ENCODE measurements at regions not wholly inside any gene's neighbourhood (a gene's known extent, or its start where the extent isn't known, plus 50 kb on each side); places are given as distances from the start of the nearest gene placed in this dataset.

DNA sequence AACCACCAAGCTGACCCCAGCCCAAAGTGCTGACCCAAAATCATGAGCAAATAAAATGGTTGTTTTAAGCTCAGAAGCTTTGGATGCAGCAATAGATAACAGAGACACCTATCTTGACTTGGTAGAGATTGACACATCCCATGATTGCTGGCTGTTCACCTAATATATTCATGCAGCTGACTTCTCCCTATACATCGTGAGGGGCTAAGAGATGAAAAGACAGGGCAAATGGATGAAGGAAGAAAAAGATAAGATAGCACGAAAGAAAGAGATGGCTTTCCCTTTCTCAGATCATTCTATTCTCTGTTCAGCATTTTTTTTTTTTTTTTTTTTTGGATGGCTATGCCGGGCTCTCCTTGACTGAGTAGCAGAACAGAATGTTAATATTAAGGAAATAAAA, 141.5 kb upstream of the ADAMTS9 start:
- intact Hi-C loops (cut with DNase I; ENCODE audit: low total_unique reads): no loop called here
- TF ChIP-seq EP300 (IDR thresholded peaks at IDR 0.05; ENCODE audit: low read depth): no peak
- TF ChIP-seq, protein P1, sequence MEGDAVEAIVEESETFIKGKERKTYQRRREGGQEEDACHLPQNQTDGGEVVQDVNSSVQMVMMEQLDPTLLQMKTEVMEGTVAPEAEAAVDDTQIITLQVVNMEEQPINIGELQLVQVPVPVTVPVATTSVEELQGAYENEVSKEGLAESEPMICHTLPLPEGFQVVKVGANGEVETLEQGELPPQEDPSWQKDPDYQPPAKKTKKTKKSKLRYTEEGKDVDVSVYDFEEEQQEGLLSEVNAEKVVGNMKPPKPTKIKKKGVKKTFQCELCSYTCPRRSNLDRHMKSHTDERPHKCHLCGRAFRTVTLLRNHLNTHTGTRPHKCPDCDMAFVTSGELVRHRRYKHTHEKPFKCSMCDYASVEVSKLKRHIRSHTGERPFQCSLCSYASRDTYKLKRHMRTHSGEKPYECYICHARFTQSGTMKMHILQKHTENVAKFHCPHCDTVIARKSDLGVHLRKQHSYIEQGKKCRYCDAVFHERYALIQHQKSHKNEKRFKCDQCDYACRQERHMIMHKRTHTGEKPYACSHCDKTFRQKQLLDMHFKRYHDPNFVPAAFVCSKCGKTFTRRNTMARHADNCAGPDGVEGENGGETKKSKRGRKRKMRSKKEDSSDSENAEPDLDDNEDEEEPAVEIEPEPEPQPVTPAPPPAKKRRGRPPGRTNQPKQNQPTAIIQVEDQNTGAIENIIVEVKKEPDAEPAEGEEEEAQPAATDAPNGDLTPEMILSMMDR (IDR thresholded peaks at IDR 0.05): no peak
- no peak for TF ChIP-seq POLR2AphosphoS5 (IDR thresholded peaks at IDR 0.05)
- TF ChIP-seq POLR2A (IDR thresholded peaks at IDR 0.05): no peak
- 61 to 81% methylated on average over 3 of the region's 3 CpGs for WGBS, 2 donors (ENCODE audit: low coverage in 1 of 2)
- Histone ChIP-seq H3K36me3 (no peaks in the 10 kb centered on the region), H3K27me3 (no peaks in the 10 kb centered on the region), H3K27ac (no peak overlapping the region), H3K9me3 (no peaks in the 10 kb centered on the region), H3K4me1 (peaks cover 0 to 13% (median 4%) of the 10 kb centered on the region in 4 donors), H3K4me3 (no peak overlapping the region)
- in situ Hi-C loops (cut with MboI; ENCODE audit: low pct_ligation_motif_present in 1 of 4, low pct_unique_long_range_greater_than_20kb in 1 of 4, low sequenced_read_pairs in 3 of 4): no loop called here
- DNase-seq: no peak

DNA sequence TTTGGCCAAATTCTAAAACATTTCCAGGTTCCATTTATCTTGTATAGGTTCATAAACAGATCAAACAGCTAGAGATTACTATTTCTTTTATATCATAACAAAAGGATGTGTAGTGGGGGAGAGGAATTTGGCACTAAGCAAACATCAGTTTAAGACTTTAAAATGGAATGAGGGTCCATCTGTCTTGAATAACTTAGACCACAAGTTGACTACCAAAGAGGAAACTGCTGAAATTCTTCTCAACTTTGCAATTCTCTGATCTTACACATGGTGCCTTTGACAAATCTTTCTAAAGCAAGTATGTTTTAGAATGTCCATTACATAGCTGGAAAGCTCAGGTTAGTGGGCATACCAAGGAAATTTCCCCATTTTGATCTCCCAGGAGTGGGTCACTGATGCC, 140.5 kb upstream of the ADAMTS9 start:
- Histone ChIP-seq H3K9me3 (no peaks in the 10 kb centered on the region), H3K4me1 (peaks cover 0 to 16% (median 4%) of the 10 kb centered on the region in 4 donors), H3K4me3 (no peak overlapping the region), H3K27ac (no peak overlapping the region), H3K27me3 (no peaks in the 10 kb centered on the region), H3K36me3 (no peaks in the 10 kb centered on the region)
- in situ Hi-C loops (cut with MboI; ENCODE audit: low pct_ligation_motif_present in 1 of 4, low pct_unique_long_range_greater_than_20kb in 1 of 4, low sequenced_read_pairs in 3 of 4) (no loop called here), intact Hi-C loops (cut with DNase I; ENCODE audit: low total_unique reads) (no loop called here)
- no peak for DNase-seq
- no peak for TF ChIP-seq POLR2AphosphoS5 (IDR thresholded peaks at IDR 0.05)
- no peak for TF ChIP-seq EP300 (IDR thresholded peaks at IDR 0.05; ENCODE audit: low read depth)
- no peak for TF ChIP-seq POLR2A (IDR thresholded peaks at IDR 0.05)
- TF ChIP-seq, protein P1 (IDR thresholded peaks at IDR 0.05): no peak

DNA sequence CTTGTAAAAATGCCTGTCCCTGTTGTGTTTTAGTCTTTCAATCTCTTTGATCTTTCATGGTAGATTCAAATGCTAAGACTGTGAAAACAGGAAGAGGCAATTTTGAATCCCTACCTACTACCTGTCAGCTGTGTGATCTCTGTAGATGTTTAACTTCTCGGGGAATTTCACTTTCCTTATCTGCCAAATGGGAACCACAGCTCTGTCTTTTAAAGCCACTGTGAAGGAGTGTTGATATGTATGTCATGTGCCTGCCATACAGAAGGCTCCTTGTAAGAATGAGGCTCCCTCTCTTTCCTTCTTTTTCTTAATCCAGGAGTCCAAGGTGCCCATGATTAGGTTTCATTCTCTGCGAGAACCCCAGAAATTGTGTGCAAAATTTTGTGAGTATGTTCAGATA, 139.6 kb upstream of the ADAMTS9 start:
- Histone ChIP-seq H3K4me1 (peaks cover 0 to 16% (median 4%) of the 10 kb centered on the region in 4 donors), H3K27ac (no peak overlapping the region), H3K4me3 (no peak overlapping the region), H3K9me3 (no peaks in the 10 kb centered on the region), H3K27me3 (no peaks in the 10 kb centered on the region), H3K36me3 (no peaks in the 10 kb centered on the region)
- no peak for DNase-seq
- WGBS, 2 donors (ENCODE audit: low coverage in 1 of 2): 68 to 73% methylated on average over 2 of the region's 2 CpGs
- TF ChIP-seq, protein P1 (IDR thresholded peaks at IDR 0.05): no peak
- TF ChIP-seq EP300 (IDR thresholded peaks at IDR 0.05; ENCODE audit: low read depth) (no peak), POLR2A (IDR thresholded peaks at IDR 0.05) (no peak), POLR2AphosphoS5 (IDR thresholded peaks at IDR 0.05) (no peak)
- intact Hi-C loops (cut with DNase I; ENCODE audit: low total_unique reads) (no loop called here), in situ Hi-C loops (cut with MboI; ENCODE audit: low pct_ligation_motif_present in 1 of 4, low pct_unique_long_range_greater_than_20kb in 1 of 4, low sequenced_read_pairs in 3 of 4) (no loop called here)

DNA sequence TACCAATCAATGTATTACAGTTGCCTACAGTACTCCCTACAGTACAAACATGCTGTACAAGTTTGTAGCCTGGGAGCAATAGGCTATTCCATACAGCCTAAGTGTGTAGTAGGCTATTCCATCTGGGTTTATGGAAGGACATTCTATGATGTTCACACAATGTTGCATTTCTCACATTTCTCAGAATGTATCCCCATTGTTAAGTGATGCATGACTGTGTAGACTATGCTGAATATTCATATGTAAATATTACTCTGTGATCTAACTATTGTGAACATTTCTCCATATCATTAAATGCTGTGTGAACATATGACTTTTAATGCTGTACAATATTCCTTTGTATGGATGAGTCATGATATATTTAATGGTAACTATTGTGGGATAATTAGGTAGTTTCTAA, 139.2 kb upstream of the ADAMTS9 start:
- in situ Hi-C loops (cut with MboI; ENCODE audit: low pct_ligation_motif_present in 1 of 4, low pct_unique_long_range_greater_than_20kb in 1 of 4, low sequenced_read_pairs in 3 of 4): no loop called here
- TF ChIP-seq POLR2A (IDR thresholded peaks at IDR 0.05) (no peak), POLR2AphosphoS5 (IDR thresholded peaks at IDR 0.05) (no peak), EP300 (IDR thresholded peaks at IDR 0.05; ENCODE audit: low read depth) (no peak)
- TF ChIP-seq, protein P1 (IDR thresholded peaks at IDR 0.05): no peak
- no peak overlapping the region for H3K4me3 ChIP-seq
- H3K27me3 ChIP-seq: no peaks in the 10 kb centered on the region
- intact Hi-C loops (cut with DNase I; ENCODE audit: low total_unique reads): no loop called here
- no peak for DNase-seq
- no peak overlapping the region for H3K27ac ChIP-seq
- H3K36me3 ChIP-seq: no peaks in the 10 kb centered on the region
- peaks cover 0 to 16% (median 4%) of the 10 kb centered on the region in 4 donors for H3K4me1 ChIP-seq
- no peaks in the 10 kb centered on the region for H3K9me3 ChIP-seq

Measured in transverse colon (tissue), 4 donors.